ENCODE measurements at regions not wholly inside any gene's neighbourhood (a gene's known extent, or its start where the extent isn't known, plus 50 kb on each side); places are given as distances from the start of the nearest gene placed in this dataset.

GRCh38 chr9:134253606-134254205, 72.5 kb upstream of the RXRA start:
- Mint-ChIP-seq H3K36me3 (ENCODE audit: low read depth, unreplicated experiment) (peaks cover 2% of the 10 kb centered on the region), H3K4me3 (ENCODE audit: unreplicated experiment) (no peak overlapping the region), H3K9me3 (ENCODE audit: unreplicated experiment) (peaks cover 13% of the 10 kb centered on the region), H3K4me1 (ENCODE audit: low read depth, unreplicated experiment) (no peaks in the 10 kb centered on the region), H3K27ac (ENCODE audit: unreplicated experiment) (no peak overlapping the region), H3K27me3 (ENCODE audit: low read depth, unreplicated experiment) (peaks cover 38% of the 10 kb centered on the region)
- Histone ChIP-seq H3K36me3 (ENCODE audit: insufficient read depth, low read length) (no peaks in the 10 kb centered on the region), H3K9me3 (ENCODE audit: insufficient read depth, low read depth, low read length) (peaks cover 4% of the 10 kb centered on the region), H3K79me2 (ENCODE audit: insufficient read depth, low read length) (no peaks in the 10 kb centered on the region), H2AFZ (ENCODE audit: low read depth, low read length) (no peak overlapping the region), H4K20me1 (ENCODE audit: insufficient read depth, low read length) (peaks cover 2% of the 10 kb centered on the region), H3K27ac (ENCODE audit: low read depth, low read length) (no peak overlapping the region), H3K9ac (ENCODE audit: low read length) (no peak overlapping the region), H3K27me3 (ENCODE audit: insufficient read depth, low read length) (no peaks in the 10 kb centered on the region), H3K4me1 (ENCODE audit: insufficient read depth, low read length) (no peaks in the 10 kb centered on the region), H3K4me3 (ENCODE audit: insufficient read depth, low read depth, low read length) (no peak overlapping the region), H3K4me2 (ENCODE audit: low read length) (no peak overlapping the region)
- FAIRE-seq (no peak), DNase-seq (ENCODE audit: low read depth) (peak; percentile 42)
- TF ChIP-seq CTCF (IDR thresholded peaks at IDR 0.05; ENCODE audit: insufficient read depth, low read depth, low read length) (no peak), EZH2 (IDR thresholded peaks at IDR 0.05; ENCODE audit: insufficient read depth, low read length) (no peak)

GRCh38 chr9:134258332-134258731, 67.9 kb upstream of the RXRA start:
- Histone ChIP-seq H3K9ac (ENCODE audit: low read length) (no peak overlapping the region), H3K27me3 (ENCODE audit: insufficient read depth, low read length) (no peaks in the 10 kb centered on the region), H4K20me1 (ENCODE audit: insufficient read depth, low read length) (peaks cover 2% of the 10 kb centered on the region), H3K4me3 (ENCODE audit: insufficient read depth, low read depth, low read length) (no peak overlapping the region), H3K27ac (ENCODE audit: low read depth, low read length) (no peak overlapping the region), H3K4me2 (ENCODE audit: low read length) (no peak overlapping the region), H3K9me3 (ENCODE audit: insufficient read depth, low read depth, low read length) (no peaks in the 10 kb centered on the region), H3K79me2 (ENCODE audit: insufficient read depth, low read length) (no peaks in the 10 kb centered on the region), H2AFZ (ENCODE audit: low read depth, low read length) (no peak overlapping the region), H3K36me3 (ENCODE audit: insufficient read depth, low read length) (no peaks in the 10 kb centered on the region), H3K4me1 (ENCODE audit: insufficient read depth, low read length) (no peaks in the 10 kb centered on the region)
- no peak for TF ChIP-seq EZH2 (IDR thresholded peaks at IDR 0.05; ENCODE audit: insufficient read depth, low read length)
- TF ChIP-seq CTCF (IDR thresholded peaks at IDR 0.05; ENCODE audit: insufficient read depth, low read depth, low read length) = no peak
- peaks cover 2% of the 10 kb centered on the region for H3K9me3 Mint-ChIP-seq (ENCODE audit: unreplicated experiment)
- no peak overlapping the region for H3K4me3 Mint-ChIP-seq (ENCODE audit: unreplicated experiment)
- no peaks in the 10 kb centered on the region for H3K4me1 Mint-ChIP-seq (ENCODE audit: low read depth, unreplicated experiment)
- H3K36me3 Mint-ChIP-seq (ENCODE audit: low read depth, unreplicated experiment) = no peaks in the 10 kb centered on the region
- no peak overlapping the region for H3K27ac Mint-ChIP-seq (ENCODE audit: unreplicated experiment)
- DNase-seq (ENCODE audit: low read depth) (no peak), FAIRE-seq (no peak)
- peaks cover 38% of the 10 kb centered on the region for H3K27me3 Mint-ChIP-seq (ENCODE audit: low read depth, unreplicated experiment)

- Histone ChIP-seq H3K4me3 (ENCODE audit: insufficient read depth, low read depth, low read length) (no peak overlapping the region), H3K4me1 (ENCODE audit: insufficient read depth, low read length) (no peaks in the 10 kb centered on the region), H3K4me2 (ENCODE audit: low read length) (no peak overlapping the region), H3K79me2 (ENCODE audit: insufficient read depth, low read length) (no peaks in the 10 kb centered on the region), H2AFZ (ENCODE audit: low read depth, low read length) (no peak overlapping the region), H3K36me3 (ENCODE audit: insufficient read depth, low read length) (no peaks in the 10 kb centered on the region), H4K20me1 (ENCODE audit: insufficient read depth, low read length) (no peaks in the 10 kb centered on the region), H3K9ac (ENCODE audit: low read length) (no peak overlapping the region), H3K27me3 (ENCODE audit: insufficient read depth, low read length) (peaks cover 5% of the 10 kb centered on the region), H3K9me3 (ENCODE audit: insufficient read depth, low read depth, low read length) (no peaks in the 10 kb centered on the region), H3K27ac (ENCODE audit: low read depth, low read length) (no peak overlapping the region)
- Mint-ChIP-seq H3K27me3 (ENCODE audit: low read depth, unreplicated experiment) (peaks cover 35% of the 10 kb centered on the region), H3K36me3 (ENCODE audit: low read depth, unreplicated experiment) (no peaks in the 10 kb centered on the region), H3K9me3 (ENCODE audit: unreplicated experiment) (peaks cover 2% of the 10 kb centered on the region), H3K4me1 (ENCODE audit: low read depth, unreplicated experiment) (no peaks in the 10 kb centered on the region), H3K27ac (ENCODE audit: unreplicated experiment) (no peak overlapping the region), H3K4me3 (ENCODE audit: unreplicated experiment) (no peak overlapping the region)
- TF ChIP-seq CTCF (IDR thresholded peaks at IDR 0.05; ENCODE audit: insufficient read depth, low read depth, low read length) = no peak
- no peak for TF ChIP-seq EZH2 (IDR thresholded peaks at IDR 0.05; ENCODE audit: insufficient read depth, low read length)
- FAIRE-seq = no peak
- DNase-seq (ENCODE audit: low read depth) = no peak
Measured at GRCh38 chr9:134258828-134259546, 67.3 kb upstream of the RXRA start.
